H1 (cell line): ENCODE measurements at regions not wholly inside any gene's neighbourhood (a gene's known extent, or its start where the extent isn't known, plus 50 kb on each side); places are given as distances from the start of the nearest gene placed in this dataset.

Experiments
- CTCF ChIA-PET: fragments of 300-600 bp; sonication (Branson Sonifier 250); formaldehyde crosslinking; loops from one replicate; lab custom pipeline; 2021; ENCODE audit not compliant: partially characterized antibody; lab: Charles Lee
- POLR2A ChIA-PET: fragments of 300-600 bp; sonication (Branson Sonifier 250); formaldehyde crosslinking; loops from one replicate; lab custom pipeline; 2021; ENCODE audit warnings: inconsistent platforms; ENCODE audit not compliant: partially characterized antibody; lab: Charles Lee
- DNase-seq, 2 experiments: peaks; one replicate each; pipeline versions ENCODE4 v3.0.0 to v3.0.0-alpha.2; 2010 to 2022; ENCODE audit warnings: low spot score in 2 of 2, low read depth in 1 of 2, mixed read lengths in 1 of 2
- FAIRE-seq: peaks from 2 replicates; lab custom pipeline; 2011; peaks lifted over from hg19 to GRCh38; lab: Jason Lieb, UNC
- H2AFZ ChIP-seq: 2 replicates; pipeline ENCODE4 v1.8.1; 2012; ENCODE audit warnings: low read length, inconsistent platforms
- H2AK5ac ChIP-seq: 2 replicates; pipeline ENCODE4 v1.6.1; 2013; ENCODE audit warnings: low read depth, low read length
- H2BK120ac ChIP-seq: replicated peaks from 2 replicates; pipeline ENCODE3; 2013; ENCODE audit warnings: low read depth, low read length, inconsistent platforms
- H2BK12ac ChIP-seq: 2 replicates; pipeline ENCODE4 v1.6.1; 2013; ENCODE audit warnings: low read depth, low read length
- H2BK15ac ChIP-seq: 2 replicates; pipeline ENCODE4 v1.6.1; 2013; ENCODE audit warnings: low read length
- H2BK20ac ChIP-seq: 2 replicates; pipeline ENCODE4 v1.6.1; 2013; ENCODE audit warnings: low read length
- H2BK5ac ChIP-seq: 2 replicates; pipeline ENCODE4 v1.6.1; 2013; ENCODE audit warnings: low read depth, low read length
- H3K14ac ChIP-seq: 2 replicates; pipeline ENCODE4 v1.6.1; 2013; ENCODE audit warnings: inconsistent platforms; ENCODE audit not compliant: insufficient read length
- H3K18ac ChIP-seq: 2 replicates; pipeline ENCODE4 v1.6.1; 2013; ENCODE audit warnings: low read length; ENCODE audit errors: extremely low read depth
- H3K23ac ChIP-seq: 2 replicates; pipeline ENCODE4 v1.6.1; 2013; ENCODE audit warnings: inconsistent platforms; ENCODE audit not compliant: insufficient read length
- H3K23me2 ChIP-seq: 2 replicates; pipeline ENCODE4 v1.6.1; 2013; ENCODE audit warnings: low read depth, low read length
- H3K27ac ChIP-seq: 2 replicates; pipeline ENCODE4 v1.6.1; 2011; ENCODE audit warnings: low read depth, low read length, inconsistent platforms
- H3K27me3 ChIP-seq, 4 experiments: replicated peaks in 1 of 4; 1 replicate in 1 of 4; 2 replicates in 3 of 4; pipeline versions ENCODE4 v1.6.1 to v1.8.1; 2011 to 2013; ENCODE audit warnings: low read length in 3 of 4, mild to moderate bottlenecking in 3 of 4, inconsistent platforms in 2 of 4, mixed read lengths in 2 of 4, moderate library complexity in 1 of 4; ENCODE audit not compliant: control insufficient read depth in 3 of 4, insufficient read depth in 3 of 4; ENCODE audit errors: extremely low read depth in 1 of 4
- H3K36me3 ChIP-seq, 4 experiments: 2 replicates each; pipeline versions ENCODE4 v1.6.1 to v1.8.1; 2011 to 2013; ENCODE audit warnings: mild to moderate bottlenecking in 4 of 4, low read length in 3 of 4, moderate library complexity in 2 of 4, control low read depth in 1 of 4, inconsistent platforms in 1 of 4; ENCODE audit not compliant: insufficient read depth in 4 of 4, control insufficient read depth in 2 of 4
- H3K4ac ChIP-seq: replicated peaks from 2 replicates; pipeline ENCODE3; 2013; ENCODE audit warnings: low read length, low read depth, mixed read lengths, inconsistent platforms; ENCODE audit not compliant: insufficient read length
- H3K4me1 ChIP-seq, 4 experiments: replicated peaks in 1 of 4; 1 replicate in 1 of 4; 2 replicates in 3 of 4; pipeline versions ENCODE4 v1.6.1 to v1.8.1; 2011 to 2013; ENCODE audit warnings: low read length in 3 of 4, inconsistent platforms in 2 of 4, mixed read lengths in 1 of 4; ENCODE audit not compliant: insufficient read depth in 4 of 4, control insufficient read depth in 3 of 4
- H3K4me2 ChIP-seq, 2 experiments: 2 replicates each; pipeline versions ENCODE4 v1.6.1 to v1.8.1; 2011 to 2013; ENCODE audit warnings: low read depth in 2 of 2, low read length in 2 of 2, control low read depth in 1 of 2, inconsistent platforms in 1 of 2, mild to moderate bottlenecking in 1 of 2; ENCODE audit not compliant: insufficient read depth in 1 of 2
- H3K4me3 ChIP-seq, 4 experiments: fragments of 200-600, 300-600 bp in 1 of 4; sonication (generic), shearing (Covaris generic), sonication (Bioruptor Twin) in 1 of 4; 2 replicates each; pipeline versions ENCODE4 v1.5.1 to v1.8.1; 2011 to 2016; ENCODE audit warnings: low read length in 4 of 4, low read depth in 3 of 4, control low read depth in 2 of 4, inconsistent platforms in 2 of 4, mild to moderate bottlenecking in 2 of 4, mixed read lengths in 1 of 4, moderate library complexity in 1 of 4; ENCODE audit not compliant: insufficient read depth in 2 of 4; ENCODE audit errors: extremely low read depth in 1 of 4
- H3K56ac ChIP-seq: replicated peaks from 2 replicates; pipeline ENCODE3; 2013; ENCODE audit warnings: low read depth, mild to moderate bottlenecking, mixed read lengths, low read length, inconsistent platforms; ENCODE audit not compliant: insufficient read length
- H3K79me1 ChIP-seq: 2 replicates; pipeline ENCODE4 v1.6.1; 2013; ENCODE audit warnings: low read depth, low read length, control low read depth
- H3K79me2 ChIP-seq, 2 experiments: 2 replicates each; pipeline versions ENCODE4 v1.6.1 to v1.8.1; 2012 to 2013; ENCODE audit warnings: low read length in 2 of 2, mild to moderate bottlenecking in 2 of 2, inconsistent platforms in 1 of 2; ENCODE audit not compliant: insufficient read depth in 2 of 2, control insufficient read depth in 1 of 2
- H3K9ac ChIP-seq, 4 experiments: replicated peaks in 1 of 4; 1 replicate in 1 of 4; 2 replicates in 3 of 4; pipeline versions ENCODE4 v1.6.1 to v1.8.1; 2011 to 2013; ENCODE audit warnings: low read depth in 3 of 4, low read length in 3 of 4, control low read depth in 2 of 4, mild to moderate bottlenecking in 2 of 4, moderate library complexity in 2 of 4, inconsistent platforms in 1 of 4; ENCODE audit errors: extremely low read depth in 1 of 4
- H3K9me3 ChIP-seq, 2 experiments: 2 replicates each; pipeline versions ENCODE4 v1.6.1 to v1.8.1; 2012 to 2013; ENCODE audit warnings: mild to moderate bottlenecking in 2 of 2, moderate library complexity in 2 of 2, control low read depth in 1 of 2, inconsistent platforms in 1 of 2, low read depth in 1 of 2, low read length in 1 of 2, mixed read lengths in 1 of 2; ENCODE audit not compliant: insufficient read depth in 2 of 2
- H4K20me1 ChIP-seq, 2 experiments: replicated peaks in 1 of 2; 2 replicates each; pipeline versions ENCODE3 to v1.8.1; 2011 to 2013; ENCODE audit warnings: inconsistent platforms in 2 of 2, low read length in 2 of 2, mild to moderate bottlenecking in 1 of 2; ENCODE audit not compliant: insufficient read depth in 2 of 2, control insufficient read depth in 1 of 2
- H4K5ac ChIP-seq: 2 replicates; pipeline ENCODE4 v1.6.1; 2013; ENCODE audit warnings: low read length, low read depth, mixed read lengths, inconsistent platforms; ENCODE audit not compliant: insufficient read length
- H4K8ac ChIP-seq: 2 replicates; pipeline ENCODE4 v1.8.0; 2013; ENCODE audit warnings: mild to moderate bottlenecking, moderate library complexity, low read length, inconsistent platforms; ENCODE audit not compliant: insufficient read depth; ENCODE audit errors: extremely low read depth
- H4K91ac ChIP-seq: replicated peaks from 2 replicates; pipeline ENCODE3; 2013; ENCODE audit warnings: low read length, mixed read lengths, inconsistent platforms; ENCODE audit not compliant: insufficient read length
- SIX5 ChIP-seq: IDR thresholded peaks from 2 replicates; pipeline ENCODE4 v1.6.1; 2011; ENCODE audit warnings: mild to moderate bottlenecking, low read depth, low read length
- TEAD4 ChIP-seq: IDR thresholded peaks from 2 replicates; pipeline ENCODE4 v1.6.1; 2012; ENCODE audit warnings: low read depth, low read length, inconsistent platforms, mixed read lengths

GRCh38 chr15:31745841-31746240, 284.5 kb upstream of the CHRNA7 start:
- no peak overlapping the region for H2BK5ac ChIP-seq
- H3K4me3 ChIP-seq = no peak overlapping the region
- no peaks in the 10 kb centered on the region for H3K79me2 ChIP-seq
- DNase-seq (no peak), FAIRE-seq (no peak)
- no peak overlapping the region for H2AFZ ChIP-seq
- no peaks in the 10 kb centered on the region; a peak in 1 of 4 replicates for H3K9me3 ChIP-seq
- H4K5ac ChIP-seq = no peak overlapping the region
- no peak overlapping the region for H3K4me2 ChIP-seq
- no peak overlapping the region for H2BK120ac ChIP-seq
- no peaks in the 10 kb centered on the region for H4K20me1 ChIP-seq
- H2AK5ac ChIP-seq = no peak overlapping the region
- ChIA-PET CTCF (interaction anchor here (1.3 kb wide), 1 partner anchor 11 kb away, joined by 4 read pairs; no protein-coding TSS in a partner anchor), POLR2A (no interaction called here)
- no peak overlapping the region for H2BK15ac ChIP-seq
- no peak overlapping the region for H2BK20ac ChIP-seq
- H3K14ac ChIP-seq = no peak overlapping the region
- no peak overlapping the region for H3K23ac ChIP-seq
- no peaks in the 10 kb centered on the region for H3K79me1 ChIP-seq
- no peaks in the 10 kb centered on the region for H3K23me2 ChIP-seq
- no peak overlapping the region for H3K56ac ChIP-seq
- no peaks in the 10 kb centered on the region for H3K4me1 ChIP-seq
- H3K4ac ChIP-seq = no peak overlapping the region
- H2BK12ac ChIP-seq = no peak overlapping the region
- no peak overlapping the region for H4K8ac ChIP-seq
- H3K18ac ChIP-seq = no peak overlapping the region
- no peaks in the 10 kb centered on the region for H3K27me3 ChIP-seq
- no peak overlapping the region for H3K27ac ChIP-seq
- no peak overlapping the region for H4K91ac ChIP-seq
- no peaks in the 10 kb centered on the region for H3K36me3 ChIP-seq
- H3K9ac ChIP-seq = no peak overlapping the region
- TF ChIP-seq SIX5 (no peak), TEAD4 (no peak)
